Progenitor cell of endocrine pancreas (in vitro differentiated cells): ENCODE measurements at regions not wholly inside any gene's neighbourhood (a gene's known extent, or its start where the extent isn't known, plus 50 kb on each side); places are given as distances from the start of the nearest gene placed in this dataset.

Experiments
- DNase-seq: peaks from one replicate; pipeline ENCODE4 v3.0.0; 2021; ENCODE audit warnings: low spot score; ENCODE audit not compliant: unreplicated experiment
- H3K27ac Mint-ChIP-seq: 2 replicates; pipeline ENCODE4 v1.8.0; 2021; ENCODE audit warnings: mild to moderate bottlenecking, moderate library complexity, mixed read lengths
- H3K27me3 Mint-ChIP-seq: 2 replicates; pipeline ENCODE4 v1.8.0; 2021; ENCODE audit warnings: mixed read lengths
- H3K36me3 Mint-ChIP-seq: 2 replicates; pipeline ENCODE4 v1.8.0; 2022; ENCODE audit warnings: mixed read lengths; ENCODE audit not compliant: insufficient read depth
- H3K4me1 Mint-ChIP-seq: 2 replicates; pipeline ENCODE4 v1.8.0; 2021; ENCODE audit warnings: low read depth, mixed read lengths
- H3K4me3 Mint-ChIP-seq: 2 replicates; pipeline ENCODE4 v1.8.0; 2021; ENCODE audit warnings: low read depth, mild to moderate bottlenecking, moderate library complexity, mixed read lengths
- H3K9me3 Mint-ChIP-seq: 2 replicates; pipeline ENCODE4 v1.8.0; 2021; ENCODE audit warnings: low read depth, mixed read lengths
- CTCF ChIP-seq: fragments of 200-600 bp; sonication (generic); IDR thresholded peaks from one replicate; pipeline ENCODE4 v1.5.0; 2021; ENCODE audit warnings: antibody characterized with exemption, mild to moderate bottlenecking; ENCODE audit not compliant: unreplicated experiment

- H3K36me3 Mint-ChIP-seq: no peaks in the 10 kb centered on the region
- no peak for TF ChIP-seq CTCF
- no peaks in the 10 kb centered on the region for H3K4me1 Mint-ChIP-seq
- DNase-seq: no peak
- H3K9me3 Mint-ChIP-seq: no peaks in the 10 kb centered on the region
- H3K27me3 Mint-ChIP-seq: peaks cover 28% of the 10 kb centered on the region
- H3K27ac Mint-ChIP-seq: no peak overlapping the region
- no peak overlapping the region for H3K4me3 Mint-ChIP-seq
Observed at GRCh38 chr7:156222151-156222550, 409.9 kb upstream of the SHH start.

GRCh38 chr7:156220701-156221100 lies 408.4 kb upstream of the SHH start:
- H3K4me3 Mint-ChIP-seq: no peak overlapping the region
- peaks cover 36% of the 10 kb centered on the region for H3K27me3 Mint-ChIP-seq
- no peak for TF ChIP-seq CTCF
- H3K4me1 Mint-ChIP-seq: no peaks in the 10 kb centered on the region
- H3K27ac Mint-ChIP-seq: no peak overlapping the region
- DNase-seq: no peak
- no peaks in the 10 kb centered on the region for H3K9me3 Mint-ChIP-seq
- no peaks in the 10 kb centered on the region for H3K36me3 Mint-ChIP-seq

- no peak overlapping the region for H3K27ac Mint-ChIP-seq
- H3K27me3 Mint-ChIP-seq: peaks cover 39% of the 10 kb centered on the region
- no peaks in the 10 kb centered on the region for H3K36me3 Mint-ChIP-seq
- H3K4me3 Mint-ChIP-seq: no peak overlapping the region
- H3K9me3 Mint-ChIP-seq: no peaks in the 10 kb centered on the region
- no peak for DNase-seq
- TF ChIP-seq CTCF: no peak
- H3K4me1 Mint-ChIP-seq: no peaks in the 10 kb centered on the region
Observed at GRCh38 chr7:156220078-156220605, 407.9 kb upstream of the SHH start.

- H3K36me3 Mint-ChIP-seq: no peaks in the 10 kb centered on the region
- peaks cover 40% of the 10 kb centered on the region for H3K27me3 Mint-ChIP-seq
- no peak overlapping the region for H3K27ac Mint-ChIP-seq
- no peak for TF ChIP-seq CTCF
- no peak overlapping the region for H3K4me3 Mint-ChIP-seq
- no peak for DNase-seq
- H3K9me3 Mint-ChIP-seq: no peaks in the 10 kb centered on the region
- no peaks in the 10 kb centered on the region for H3K4me1 Mint-ChIP-seq
Observed at GRCh38 chr7:156219307-156220077, 407.2 kb upstream of the SHH start.

- H3K36me3 Mint-ChIP-seq: no peaks in the 10 kb centered on the region
- no peak for DNase-seq
Observed at GRCh38 chr7:156218544-156219306, 406.5 kb upstream of the SHH start.

More at GRCh38 chr7:156218544-156219306, 406.5 kb upstream of the SHH start:
- no peaks in the 10 kb centered on the region for H3K9me3 Mint-ChIP-seq
- H3K27me3 Mint-ChIP-seq: peaks cover 42% of the 10 kb centered on the region
- no peaks in the 10 kb centered on the region for H3K4me1 Mint-ChIP-seq
- no peak overlapping the region for H3K4me3 Mint-ChIP-seq
- H3K27ac Mint-ChIP-seq: no peak overlapping the region
- TF ChIP-seq CTCF: no peak
